ENCODE measurements at regions not wholly inside any gene's neighbourhood (a gene's known extent, or its start where the extent isn't known, plus 50 kb on each side); places are given as distances from the start of the nearest gene placed in this dataset.

DNA sequence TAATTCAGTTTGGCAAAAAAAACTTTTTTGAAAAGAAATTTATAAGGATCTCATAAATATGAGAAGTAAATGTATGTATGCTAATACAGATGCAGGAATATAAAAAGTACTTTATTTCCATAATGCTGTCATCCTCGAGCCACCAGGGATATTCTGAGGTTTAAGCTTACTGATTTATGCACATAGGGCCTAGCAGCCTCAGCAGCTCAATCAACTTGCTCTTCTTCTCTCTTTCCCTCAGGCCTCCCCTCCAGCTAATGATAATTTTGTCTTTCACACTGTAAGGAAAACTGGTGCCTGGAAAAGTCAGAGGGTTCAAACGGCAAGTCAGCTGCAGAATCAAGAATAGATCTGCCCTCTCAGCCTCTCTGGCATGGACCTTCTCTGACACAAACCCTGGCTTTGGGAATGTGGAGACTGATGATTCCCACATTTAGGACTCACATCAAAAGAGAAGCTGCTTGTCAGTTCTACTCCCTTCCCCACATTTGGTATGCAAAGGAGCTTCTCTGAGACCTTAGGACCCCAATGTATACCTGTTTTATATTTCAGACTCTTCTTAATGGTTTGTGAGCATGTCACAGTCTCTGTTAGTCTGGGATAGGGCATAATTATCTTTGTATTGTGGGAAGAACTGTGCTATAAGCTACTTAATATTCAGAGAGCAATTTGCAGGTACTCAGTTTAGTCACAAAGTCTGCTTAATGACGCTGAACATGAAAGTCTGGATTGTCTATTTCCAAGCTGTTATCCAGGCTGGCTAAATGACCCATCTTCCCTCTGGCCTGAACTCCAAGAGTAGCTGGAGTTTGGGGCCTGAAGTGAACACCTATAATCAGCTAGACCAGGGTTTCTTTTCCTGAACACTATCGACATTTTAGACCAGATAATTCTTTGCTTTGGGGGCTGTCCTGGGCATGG lies 52.1 kb upstream of the DIPK1A start:
- no peak for DNase-seq (ENCODE audit: low read depth)

GRCh38 chr1:93014168-93014567 lies 52.9 kb upstream of the DIPK1A start:
- DNase-seq (ENCODE audit: low read depth) = peak; percentile 19

DNA sequence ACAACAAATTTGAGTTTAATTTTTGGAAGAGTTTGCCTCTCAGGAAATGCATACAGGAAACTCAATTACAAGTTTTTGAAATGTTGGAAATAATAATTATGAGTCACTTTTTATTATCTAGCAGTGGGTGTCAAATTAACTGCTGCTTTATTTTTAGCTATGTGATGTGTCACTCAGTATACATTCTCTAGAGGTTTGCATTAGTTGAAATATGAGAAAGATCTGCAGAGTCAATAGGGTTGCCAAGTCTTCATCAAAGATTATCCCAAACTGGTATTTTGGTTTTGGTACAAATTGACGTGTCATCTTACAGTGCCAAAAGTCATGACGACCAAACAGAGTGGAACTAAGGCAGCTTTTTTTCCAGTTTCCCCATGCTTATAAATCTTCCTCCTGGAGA lies 54.3 kb upstream of the DIPK1A start:
- DNase-seq (ENCODE audit: low read depth) = peak; percentile 44

DNA sequence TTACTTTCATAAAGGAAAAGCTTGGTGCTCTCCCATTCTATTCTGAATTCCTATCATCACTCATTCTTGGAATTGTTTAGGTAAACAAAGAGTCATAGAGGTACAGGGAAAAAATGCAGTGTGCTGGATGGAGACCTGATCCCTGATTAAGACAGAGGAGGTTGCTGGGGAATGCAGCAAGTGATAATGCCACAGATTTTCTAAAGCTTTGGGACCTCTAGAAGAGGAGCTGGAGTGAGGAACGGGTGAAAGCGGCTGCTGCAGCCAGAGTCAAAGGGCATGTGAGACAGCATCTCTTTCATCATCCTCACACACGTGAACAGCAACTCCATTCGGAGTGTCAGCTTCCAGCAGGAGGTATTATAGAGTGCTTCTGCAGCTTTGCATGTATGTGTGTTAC lies 54.9 kb upstream of the DIPK1A start:
- peak; percentile 10 for DNase-seq (ENCODE audit: low read depth)

- DNase-seq (ENCODE audit: low read depth) = peak; percentile 41
These were observed 57.4 kb upstream of the MTF2 start for GRCh38 chr1:93021539-93022134.

- no peak for DNase-seq (ENCODE audit: low read depth)
These were observed 56.5 kb upstream of the MTF2 start for GRCh38 chr1:93022580-93022979.

DNA sequence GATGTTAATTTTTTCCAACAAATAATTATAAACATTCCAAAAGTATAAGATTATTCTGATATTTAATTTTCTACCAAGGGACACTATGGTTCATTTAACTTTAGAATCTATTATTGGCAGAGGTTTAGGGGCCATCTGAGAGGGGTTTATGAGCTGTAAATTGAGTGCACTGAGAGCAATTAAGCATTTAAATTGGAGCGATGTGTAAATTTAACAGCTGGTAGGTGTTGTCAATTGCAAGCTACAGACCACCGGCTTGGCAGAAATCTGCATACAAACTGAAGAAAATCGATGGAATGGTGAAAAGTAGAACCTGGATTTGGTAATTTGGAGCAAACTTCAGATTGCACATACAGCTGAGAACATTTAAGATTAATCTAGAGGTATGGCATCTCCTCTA lies 55.8 kb upstream of the MTF2 start:
- no peak for DNase-seq (ENCODE audit: low read depth)

DNA sequence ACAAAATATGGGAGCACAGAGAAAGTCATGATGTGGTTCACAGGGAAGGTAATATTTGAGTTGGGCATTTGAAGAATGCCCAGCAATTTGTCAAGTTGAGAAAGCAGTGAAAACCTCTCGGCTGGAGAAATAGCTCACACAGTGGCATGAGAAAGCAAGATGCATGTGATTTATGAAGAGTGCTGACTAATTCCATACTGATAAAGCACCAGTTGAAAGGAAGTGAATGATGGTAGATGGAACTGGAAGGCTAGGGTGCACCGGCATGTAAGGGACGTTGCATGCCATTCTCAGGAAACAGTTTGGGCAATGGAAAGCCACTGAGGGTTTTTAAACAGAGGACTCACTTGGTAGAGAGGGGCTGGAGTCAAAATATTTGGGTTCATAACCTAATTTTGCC lies 53.5 kb upstream of the MTF2 start:
- no peak for DNase-seq (ENCODE audit: low read depth)

GRCh38 chr1:93028542-93028941 lies 50.5 kb upstream of the MTF2 start:
- DNase-seq (ENCODE audit: low read depth) = no peak

Data from LHCN-M2 (cell line).